GM23338 (cell line): ENCODE measurements at regions not wholly inside any gene's neighbourhood (a gene's known extent, or its start where the extent isn't known, plus 50 kb on each side); places are given as distances from the start of the nearest gene placed in this dataset.

Source experiments
- ATAC-seq: fragments of 200-7000 bp; cut with Tn5 transposase; 3 replicates; pipeline ENCODE4 v1.9.1; 2020
- DNase-seq: peaks from one replicate; pipeline ENCODE4 v3.0.0-alpha.2; 2015; ENCODE audit warnings: low spot score
- H2AFZ ChIP-seq: fragments of 200-600 bp; sonication (generic); 2 replicates; pipeline ENCODE4 v1.8.0; 2016; ENCODE audit warnings: antibody characterized with exemption, mild to moderate bottlenecking, moderate library complexity
- H3F3A ChIP-seq: fragments of 200-600 bp; sonication (generic); replicated peaks from 2 replicates; pipeline ENCODE4 v1.8.0; 2017; ENCODE audit warnings: antibody characterized with exemption, mixed run types, low read depth
- H3K27ac ChIP-seq: fragments of 200-600 bp; sonication (generic); 2 replicates; pipeline ENCODE4 v1.6.1; 2016; ENCODE audit warnings: low read depth
- H3K27me3 ChIP-seq: fragments of 200-600 bp; sonication (generic); 2 replicates; pipeline ENCODE4 v1.8.0; 2016; ENCODE audit warnings: mild to moderate bottlenecking, mixed run types, moderate library complexity; ENCODE audit not compliant: insufficient read depth
- H3K36me3 ChIP-seq: fragments of 200-600 bp; sonication (generic); 2 replicates; pipeline ENCODE4 v1.8.0; 2016; ENCODE audit warnings: mild to moderate bottlenecking; ENCODE audit not compliant: insufficient read depth
- H3K4me1 ChIP-seq: fragments of 200-600 bp; sonication (generic); 2 replicates; pipeline ENCODE4 v1.8.0; 2016; ENCODE audit warnings: mild to moderate bottlenecking, moderate library complexity; ENCODE audit not compliant: insufficient read depth
- H3K4me2 ChIP-seq: fragments of 200-600 bp; sonication (generic); 2 replicates; pipeline ENCODE4 v1.7.1; 2017; ENCODE audit warnings: mixed run types
- H3K4me3 ChIP-seq: fragments of 200-600 bp; sonication (generic); 2 replicates; pipeline ENCODE4 v1.6.1; 2016; ENCODE audit warnings: mixed run types
- H3K79me2 ChIP-seq: fragments of 200-600 bp; sonication (generic); replicated peaks from 2 replicates; pipeline ENCODE4 v1.8.0; 2017; ENCODE audit warnings: mild to moderate bottlenecking; ENCODE audit not compliant: insufficient read depth
- H3K9me2 ChIP-seq: fragments of 200-600 bp; sonication (generic); 2 replicates; pipeline ENCODE4 v1.8.0; 2017; ENCODE audit not compliant: insufficient read depth
- H4K20me1 ChIP-seq: fragments of 200-600 bp; sonication (generic); replicated peaks from 2 replicates; pipeline ENCODE4 v1.8.0; 2017; ENCODE audit warnings: mild to moderate bottlenecking; ENCODE audit not compliant: insufficient read depth
- H3K27ac Mint-ChIP-seq: 2 replicates; pipeline ENCODE4 v1.8.0; 2020; ENCODE audit warnings: inconsistent platforms, mild to moderate bottlenecking, moderate library complexity, mixed read lengths
- H3K27me3 Mint-ChIP-seq: 3 replicates; pipeline ENCODE4 v1.8.0; 2022; ENCODE audit warnings: low read depth, mild to moderate bottlenecking, moderate library complexity, mixed read lengths, inconsistent platforms; ENCODE audit not compliant: insufficient read depth, poor library complexity
- H3K36me3 Mint-ChIP-seq: 3 replicates; pipeline ENCODE4 v1.8.0; 2021; ENCODE audit warnings: low read depth, mild to moderate bottlenecking, inconsistent platforms, moderate library complexity, mixed read lengths
- H3K4me1 Mint-ChIP-seq: 3 replicates; pipeline ENCODE4 v1.8.0; 2020; ENCODE audit warnings: mild to moderate bottlenecking, inconsistent platforms, mixed read lengths
- H3K4me3 Mint-ChIP-seq: 3 replicates; pipeline ENCODE4 v1.8.0; 2021; ENCODE audit warnings: moderate library complexity, mild to moderate bottlenecking, inconsistent platforms, mixed read lengths
- H3K9me3 Mint-ChIP-seq: 3 replicates; pipeline ENCODE4 v1.8.0; 2020; ENCODE audit warnings: moderate library complexity, mild to moderate bottlenecking, inconsistent platforms, mixed read lengths
- NANOG ChIP-seq: IDR thresholded peaks from 2 replicates; pipeline ENCODE4 v1.6.1; 2016; ENCODE audit warnings: antibody characterized with exemption, borderline replicate concordance
- POLR2AphosphoS5 ChIP-seq: IDR thresholded peaks from 2 replicates; pipeline ENCODE4 v1.6.1; 2016; ENCODE audit warnings: antibody characterized with exemption, low read depth
- STAT1 ChIP-seq: IDR thresholded peaks from one replicate; pipeline ENCODE4 v1.6.1; 2016; ENCODE audit warnings: antibody characterized with exemption; ENCODE audit not compliant: unreplicated experiment
- ZNF114 ChIP-seq: fragments of 250-450 bp; sonication (Bioruptor Pico); IDR thresholded peaks from 2 replicates; pipeline ENCODE4 v1.5.0; 2020; ENCODE audit warnings: mild to moderate bottlenecking, moderate library complexity
- TF ChIP-seq, protein P1 (sequence below): fragments of 250-450 bp; sonication (Bioruptor Pico); IDR thresholded peaks from 2 replicates; pipeline ENCODE4 v1.5.0; 2020; ENCODE audit warnings: mild to moderate bottlenecking, moderate library complexity
- TF ChIP-seq, protein P2 (sequence below), 2 experiments: fragments of 200-600 bp in 1 of 2; sonication (generic) in 1 of 2; conservative IDR thresholded peaks; 2 replicates each; pipeline versions ENCODE4 v1.5.1 to v1.6.1; 2016 to 2017; ENCODE audit warnings: antibody characterized with exemption in 2 of 2, low read depth in 2 of 2, mild to moderate bottlenecking in 2 of 2, moderate library complexity in 1 of 2
- TF ChIP-seq, protein P3 (sequence below): IDR thresholded peaks from one replicate; pipeline ENCODE4 v1.6.1; 2018; ENCODE audit warnings: antibody characterized with exemption; ENCODE audit not compliant: unreplicated experiment
- TF ChIP-seq, protein P4 (sequence below): IDR thresholded peaks from 2 replicates; pipeline ENCODE4 v1.6.1; 2016; ENCODE audit warnings: antibody characterized with exemption

DNA sequence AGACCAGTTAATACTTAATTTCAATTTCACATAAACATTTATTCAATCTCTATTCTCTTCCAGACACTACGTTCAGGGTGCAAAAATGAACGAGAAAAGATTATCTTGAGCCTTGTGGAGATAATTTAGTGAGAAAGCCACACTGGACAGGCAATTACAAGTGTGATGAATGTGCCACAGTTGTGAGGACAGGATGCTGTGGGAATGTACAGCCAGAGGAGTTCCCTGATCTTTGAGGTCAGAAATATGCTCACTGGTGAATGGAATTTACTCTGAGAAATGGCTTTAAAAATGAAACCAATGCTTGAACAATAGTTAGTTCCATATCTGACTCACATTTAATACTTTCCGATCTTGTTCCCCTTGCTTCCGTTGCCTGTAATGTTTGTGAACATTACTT, 864.8 kb downstream of the GATA3 start:
- Histone ChIP-seq H4K20me1 (no peaks in the 10 kb centered on the region), H3K79me2 (no peaks in the 10 kb centered on the region), H3K36me3 (no peaks in the 10 kb centered on the region), H3K27me3 (no peaks in the 10 kb centered on the region), H3K4me2 (no peak overlapping the region), H3F3A (no peaks in the 10 kb centered on the region), H3K4me1 (peaks cover 20% of the 10 kb centered on the region), H3K9me2 (no peaks in the 10 kb centered on the region), H3K4me3 (no peak overlapping the region), H2AFZ (no peak overlapping the region), H3K27ac (no peak overlapping the region)
- ATAC-seq = no peak
- no peak for DNase-seq
- no peaks in the 10 kb centered on the region for H3K36me3 Mint-ChIP-seq
- no peak for TF ChIP-seq ZNF114
- TF ChIP-seq, protein P1, sequence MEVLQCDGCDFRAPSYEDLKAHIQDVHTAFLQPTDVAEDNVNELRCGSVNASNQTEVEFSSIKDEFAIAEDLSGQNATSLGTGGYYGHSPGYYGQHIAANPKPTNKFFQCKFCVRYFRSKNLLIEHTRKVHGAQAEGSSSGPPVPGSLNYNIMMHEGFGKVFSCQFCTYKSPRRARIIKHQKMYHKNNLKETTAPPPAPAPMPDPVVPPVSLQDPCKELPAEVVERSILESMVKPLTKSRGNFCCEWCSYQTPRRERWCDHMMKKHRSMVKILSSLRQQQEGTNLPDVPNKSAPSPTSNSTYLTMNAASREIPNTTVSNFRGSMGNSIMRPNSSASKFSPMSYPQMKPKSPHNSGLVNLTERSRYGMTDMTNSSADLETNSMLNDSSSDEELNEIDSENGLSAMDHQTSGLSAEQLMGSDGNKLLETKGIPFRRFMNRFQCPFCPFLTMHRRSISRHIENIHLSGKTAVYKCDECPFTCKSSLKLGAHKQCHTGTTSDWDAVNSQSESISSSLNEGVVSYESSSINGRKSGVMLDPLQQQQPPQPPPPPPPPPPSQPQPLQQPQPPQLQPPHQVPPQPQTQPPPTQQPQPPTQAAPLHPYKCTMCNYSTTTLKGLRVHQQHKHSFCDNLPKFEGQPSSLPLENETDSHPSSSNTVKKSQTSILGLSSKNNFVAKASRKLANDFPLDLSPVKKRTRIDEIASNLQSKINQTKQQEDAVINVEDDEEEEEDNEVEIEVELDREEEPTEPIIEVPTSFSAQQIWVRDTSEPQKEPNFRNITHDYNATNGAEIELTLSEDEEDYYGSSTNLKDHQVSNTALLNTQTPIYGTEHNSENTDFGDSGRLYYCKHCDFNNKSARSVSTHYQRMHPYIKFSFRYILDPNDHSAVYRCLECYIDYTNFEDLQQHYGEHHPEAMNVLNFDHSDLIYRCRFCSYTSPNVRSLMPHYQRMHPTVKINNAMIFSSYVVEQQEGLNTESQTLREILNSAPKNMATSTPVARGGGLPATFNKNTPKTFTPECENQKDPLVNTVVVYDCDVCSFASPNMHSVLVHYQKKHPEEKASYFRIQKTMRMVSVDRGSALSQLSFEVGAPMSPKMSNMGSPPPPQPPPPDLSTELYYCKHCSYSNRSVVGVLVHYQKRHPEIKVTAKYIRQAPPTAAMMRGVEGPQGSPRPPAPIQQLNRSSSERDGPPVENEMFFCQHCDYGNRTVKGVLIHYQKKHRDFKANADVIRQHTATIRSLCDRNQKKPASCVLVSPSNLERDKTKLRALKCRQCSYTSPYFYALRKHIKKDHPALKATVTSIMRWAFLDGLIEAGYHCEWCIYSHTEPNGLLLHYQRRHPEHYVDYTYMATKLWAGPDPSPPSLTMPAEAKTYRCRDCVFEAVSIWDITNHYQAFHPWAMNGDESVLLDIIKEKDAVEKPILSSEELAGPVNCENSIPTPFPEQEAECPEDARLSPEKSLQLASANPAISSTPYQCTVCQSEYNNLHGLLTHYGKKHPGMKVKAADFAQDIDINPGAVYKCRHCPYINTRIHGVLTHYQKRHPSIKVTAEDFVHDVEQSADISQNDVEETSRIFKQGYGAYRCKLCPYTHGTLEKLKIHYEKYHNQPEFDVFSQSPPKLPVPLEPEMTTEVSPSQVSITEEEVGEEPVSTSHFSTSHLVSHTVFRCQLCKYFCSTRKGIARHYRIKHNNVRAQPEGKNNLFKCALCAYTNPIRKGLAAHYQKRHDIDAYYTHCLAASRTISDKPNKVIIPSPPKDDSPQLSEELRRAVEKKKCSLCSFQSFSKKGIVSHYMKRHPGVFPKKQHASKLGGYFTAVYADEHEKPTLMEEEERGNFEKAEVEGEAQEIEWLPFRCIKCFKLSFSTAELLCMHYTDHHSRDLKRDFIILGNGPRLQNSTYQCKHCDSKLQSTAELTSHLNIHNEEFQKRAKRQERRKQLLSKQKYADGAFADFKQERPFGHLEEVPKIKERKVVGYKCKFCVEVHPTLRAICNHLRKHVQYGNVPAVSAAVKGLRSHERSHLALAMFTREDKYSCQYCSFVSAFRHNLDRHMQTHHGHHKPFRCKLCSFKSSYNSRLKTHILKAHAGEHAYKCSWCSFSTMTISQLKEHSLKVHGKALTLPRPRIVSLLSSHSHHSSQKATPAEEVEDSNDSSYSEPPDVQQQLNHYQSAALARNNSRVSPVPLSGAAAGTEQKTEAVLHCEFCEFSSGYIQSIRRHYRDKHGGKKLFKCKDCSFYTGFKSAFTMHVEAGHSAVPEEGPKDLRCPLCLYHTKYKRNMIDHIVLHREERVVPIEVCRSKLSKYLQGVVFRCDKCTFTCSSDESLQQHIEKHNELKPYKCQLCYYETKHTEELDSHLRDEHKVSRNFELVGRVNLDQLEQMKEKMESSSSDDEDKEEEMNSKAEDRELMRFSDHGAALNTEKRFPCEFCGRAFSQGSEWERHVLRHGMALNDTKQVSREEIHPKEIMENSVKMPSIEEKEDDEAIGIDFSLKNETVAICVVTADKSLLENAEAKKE (CRISPR knock-in tag) = no peak
- TF ChIP-seq, protein P2, sequence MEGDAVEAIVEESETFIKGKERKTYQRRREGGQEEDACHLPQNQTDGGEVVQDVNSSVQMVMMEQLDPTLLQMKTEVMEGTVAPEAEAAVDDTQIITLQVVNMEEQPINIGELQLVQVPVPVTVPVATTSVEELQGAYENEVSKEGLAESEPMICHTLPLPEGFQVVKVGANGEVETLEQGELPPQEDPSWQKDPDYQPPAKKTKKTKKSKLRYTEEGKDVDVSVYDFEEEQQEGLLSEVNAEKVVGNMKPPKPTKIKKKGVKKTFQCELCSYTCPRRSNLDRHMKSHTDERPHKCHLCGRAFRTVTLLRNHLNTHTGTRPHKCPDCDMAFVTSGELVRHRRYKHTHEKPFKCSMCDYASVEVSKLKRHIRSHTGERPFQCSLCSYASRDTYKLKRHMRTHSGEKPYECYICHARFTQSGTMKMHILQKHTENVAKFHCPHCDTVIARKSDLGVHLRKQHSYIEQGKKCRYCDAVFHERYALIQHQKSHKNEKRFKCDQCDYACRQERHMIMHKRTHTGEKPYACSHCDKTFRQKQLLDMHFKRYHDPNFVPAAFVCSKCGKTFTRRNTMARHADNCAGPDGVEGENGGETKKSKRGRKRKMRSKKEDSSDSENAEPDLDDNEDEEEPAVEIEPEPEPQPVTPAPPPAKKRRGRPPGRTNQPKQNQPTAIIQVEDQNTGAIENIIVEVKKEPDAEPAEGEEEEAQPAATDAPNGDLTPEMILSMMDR (conservative IDR thresholded peaks at IDR 0.05; ENCODE audit: low read depth in 2 of 2) = no peak
- no peak overlapping the region for H3K27ac Mint-ChIP-seq
- H3K9me3 Mint-ChIP-seq = no peaks in the 10 kb centered on the region
- H3K4me1 Mint-ChIP-seq = peaks cover 14% of the 10 kb centered on the region
- no peak overlapping the region for H3K4me3 Mint-ChIP-seq
- H3K27me3 Mint-ChIP-seq = no peaks in the 10 kb centered on the region

DNA sequence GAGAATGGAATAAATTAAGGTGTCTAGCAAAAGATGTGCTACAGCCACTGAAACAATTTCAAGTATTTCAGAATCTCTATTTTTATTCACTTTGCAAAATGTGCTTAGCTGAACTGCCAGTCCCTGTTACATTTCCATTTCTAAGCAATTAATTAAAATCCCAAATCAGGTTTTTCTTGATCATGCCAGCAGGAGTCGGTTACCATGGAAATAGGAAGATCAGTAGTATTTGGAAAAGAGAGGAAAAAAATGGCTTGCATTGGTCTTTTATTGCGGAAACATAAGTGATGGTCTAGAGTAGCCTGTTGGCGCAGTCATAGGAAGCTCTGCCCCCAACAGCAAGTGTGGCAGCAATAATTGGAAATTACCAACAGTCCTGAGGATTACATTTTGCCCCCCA, 867.1 kb downstream of the GATA3 start:
- Histone ChIP-seq H3K4me2 (peak overlapping the region; percentile 19), H3K27ac (no peak overlapping the region), H2AFZ (no peak overlapping the region), H4K20me1 (no peaks in the 10 kb centered on the region), H3K27me3 (no peaks in the 10 kb centered on the region), H3K36me3 (no peaks in the 10 kb centered on the region), H3K4me1 (peaks cover 20% of the 10 kb centered on the region), H3K4me3 (peak overlapping the region; percentile 8; the same call in 1 of the 2 replicates), H3K9me2 (no peaks in the 10 kb centered on the region), H3K79me2 (no peaks in the 10 kb centered on the region), H3F3A (no peaks in the 10 kb centered on the region)
- H3K4me3 Mint-ChIP-seq = peak overlapping the region; percentile 36
- DNase-seq (peak; percentile 63), ATAC-seq (peak; percentile 45; the same call in 1 of the 3 replicates)
- no peaks in the 10 kb centered on the region for H3K36me3 Mint-ChIP-seq
- no peaks in the 10 kb centered on the region for H3K27me3 Mint-ChIP-seq
- peaks cover 14% of the 10 kb centered on the region for H3K4me1 Mint-ChIP-seq
- H3K27ac Mint-ChIP-seq = peak overlapping the region; percentile 84; the same call in 1 of the 2 replicates
- no peaks in the 10 kb centered on the region for H3K9me3 Mint-ChIP-seq
- TF ChIP-seq, protein P3, sequence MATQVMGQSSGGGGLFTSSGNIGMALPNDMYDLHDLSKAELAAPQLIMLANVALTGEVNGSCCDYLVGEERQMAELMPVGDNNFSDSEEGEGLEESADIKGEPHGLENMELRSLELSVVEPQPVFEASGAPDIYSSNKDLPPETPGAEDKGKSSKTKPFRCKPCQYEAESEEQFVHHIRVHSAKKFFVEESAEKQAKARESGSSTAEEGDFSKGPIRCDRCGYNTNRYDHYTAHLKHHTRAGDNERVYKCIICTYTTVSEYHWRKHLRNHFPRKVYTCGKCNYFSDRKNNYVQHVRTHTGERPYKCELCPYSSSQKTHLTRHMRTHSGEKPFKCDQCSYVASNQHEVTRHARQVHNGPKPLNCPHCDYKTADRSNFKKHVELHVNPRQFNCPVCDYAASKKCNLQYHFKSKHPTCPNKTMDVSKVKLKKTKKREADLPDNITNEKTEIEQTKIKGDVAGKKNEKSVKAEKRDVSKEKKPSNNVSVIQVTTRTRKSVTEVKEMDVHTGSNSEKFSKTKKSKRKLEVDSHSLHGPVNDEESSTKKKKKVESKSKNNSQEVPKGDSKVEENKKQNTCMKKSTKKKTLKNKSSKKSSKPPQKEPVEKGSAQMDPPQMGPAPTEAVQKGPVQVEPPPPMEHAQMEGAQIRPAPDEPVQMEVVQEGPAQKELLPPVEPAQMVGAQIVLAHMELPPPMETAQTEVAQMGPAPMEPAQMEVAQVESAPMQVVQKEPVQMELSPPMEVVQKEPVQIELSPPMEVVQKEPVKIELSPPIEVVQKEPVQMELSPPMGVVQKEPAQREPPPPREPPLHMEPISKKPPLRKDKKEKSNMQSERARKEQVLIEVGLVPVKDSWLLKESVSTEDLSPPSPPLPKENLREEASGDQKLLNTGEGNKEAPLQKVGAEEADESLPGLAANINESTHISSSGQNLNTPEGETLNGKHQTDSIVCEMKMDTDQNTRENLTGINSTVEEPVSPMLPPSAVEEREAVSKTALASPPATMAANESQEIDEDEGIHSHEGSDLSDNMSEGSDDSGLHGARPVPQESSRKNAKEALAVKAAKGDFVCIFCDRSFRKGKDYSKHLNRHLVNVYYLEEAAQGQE = no peak
- TF ChIP-seq STAT1 (no peak), POLR2AphosphoS5 (no peak), NANOG (no peak), ZNF114 (no peak)
- TF ChIP-seq, protein P4, sequence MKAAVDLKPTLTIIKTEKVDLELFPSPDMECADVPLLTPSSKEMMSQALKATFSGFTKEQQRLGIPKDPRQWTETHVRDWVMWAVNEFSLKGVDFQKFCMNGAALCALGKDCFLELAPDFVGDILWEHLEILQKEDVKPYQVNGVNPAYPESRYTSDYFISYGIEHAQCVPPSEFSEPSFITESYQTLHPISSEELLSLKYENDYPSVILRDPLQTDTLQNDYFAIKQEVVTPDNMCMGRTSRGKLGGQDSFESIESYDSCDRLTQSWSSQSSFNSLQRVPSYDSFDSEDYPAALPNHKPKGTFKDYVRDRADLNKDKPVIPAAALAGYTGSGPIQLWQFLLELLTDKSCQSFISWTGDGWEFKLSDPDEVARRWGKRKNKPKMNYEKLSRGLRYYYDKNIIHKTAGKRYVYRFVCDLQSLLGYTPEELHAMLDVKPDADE = no peak
